ENCODE measurements at regions not wholly inside any gene's neighbourhood (a gene's known extent, or its start where the extent isn't known, plus 50 kb on each side); places are given as distances from the start of the nearest gene placed in this dataset.

DNA sequence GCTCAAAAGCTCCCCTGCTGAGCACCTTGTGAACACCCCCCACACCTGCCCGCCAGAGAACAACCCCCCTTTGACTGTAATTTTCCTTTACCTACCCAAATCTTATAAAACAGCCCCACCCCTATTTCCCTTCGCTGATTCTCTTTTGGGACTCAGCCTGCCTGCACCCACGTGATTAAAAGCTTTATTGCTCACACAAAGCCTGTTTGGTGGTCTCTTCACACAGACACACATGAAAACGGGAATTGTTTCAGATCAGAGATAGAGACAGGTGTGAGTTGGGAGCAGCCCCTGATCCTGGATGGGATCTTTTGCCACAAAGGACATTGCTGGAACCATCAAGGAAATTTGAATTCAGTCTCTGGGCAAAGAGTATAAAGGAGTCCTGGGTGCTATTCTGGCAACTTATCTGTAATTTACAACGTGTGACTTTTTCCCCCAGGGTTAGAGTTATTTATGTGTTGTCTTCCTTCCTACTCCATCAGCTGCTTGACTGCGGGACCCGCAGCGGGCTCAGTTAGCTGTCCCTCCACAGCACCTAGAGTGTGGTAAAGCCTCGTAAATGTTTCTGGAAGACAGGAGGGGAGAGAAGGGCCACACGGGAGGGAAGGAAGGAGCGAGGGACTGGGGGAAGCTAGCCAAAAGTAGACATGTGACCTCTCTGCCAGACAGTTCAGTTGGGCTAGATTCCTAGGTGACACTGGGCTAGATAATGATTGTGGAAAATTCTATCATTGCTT lies 437.0 kb downstream of the ZNF608 start:
- no peak for DNase-seq (ENCODE audit: low spot score)

DNA sequence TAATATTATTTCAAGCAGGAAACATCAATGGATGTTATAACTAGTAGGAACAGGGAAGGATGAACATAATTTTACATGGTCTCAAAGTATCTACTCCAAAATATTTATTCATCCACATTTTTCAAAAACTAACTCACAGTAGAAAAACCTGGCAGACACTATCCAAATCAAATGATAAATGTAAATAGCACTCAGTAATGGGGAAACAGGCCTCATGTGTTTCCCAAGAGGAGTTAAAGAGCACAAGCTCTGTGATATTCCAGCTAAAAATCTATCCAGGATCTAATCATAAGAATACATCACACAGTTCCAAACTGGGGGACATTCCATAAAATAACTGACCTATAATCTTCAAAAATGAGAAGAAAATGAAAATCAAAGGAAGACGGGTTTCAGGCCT lies 443.1 kb downstream of the ZNF608 start:
- no peak for DNase-seq (ENCODE audit: low spot score)

DNA sequence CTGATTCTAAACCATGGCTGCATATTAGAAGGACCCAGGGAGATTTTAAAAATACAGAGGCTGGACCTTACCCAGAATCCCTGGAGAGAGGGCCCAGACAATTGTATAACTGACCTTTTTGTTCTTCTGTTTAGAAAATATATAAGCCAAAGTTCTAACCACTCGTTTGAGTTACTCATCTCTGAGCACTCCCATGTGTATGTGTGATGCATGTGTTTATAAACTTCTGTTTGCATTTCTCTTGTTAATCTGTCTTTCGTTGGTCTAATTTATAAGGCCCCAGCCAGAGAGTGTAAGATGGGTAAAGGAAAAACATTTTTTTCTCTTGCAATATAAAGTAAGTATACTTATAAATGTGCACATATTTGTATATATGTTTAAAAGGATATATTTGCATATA lies 443.9 kb downstream of the ZNF608 start:
- DNase-seq (ENCODE audit: low spot score) = no peak

DNA sequence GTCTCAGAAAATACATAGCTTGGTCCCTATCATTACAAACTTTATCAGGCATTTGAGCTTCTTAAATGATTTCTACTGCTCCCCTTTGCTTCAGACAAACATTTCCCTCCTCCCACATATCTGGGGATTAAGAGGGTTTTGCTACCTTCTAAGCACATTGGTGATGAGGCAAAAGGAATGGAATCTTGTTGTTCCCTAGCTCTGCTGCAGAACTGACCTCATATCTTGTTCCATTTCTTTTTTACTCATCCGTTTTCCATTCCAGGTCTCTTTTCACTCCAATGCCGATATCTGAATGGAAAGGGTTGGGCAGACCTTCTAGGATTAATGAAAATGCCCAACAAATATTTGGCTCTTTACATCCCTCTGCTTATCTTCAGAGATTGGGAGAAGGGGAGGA lies 444.6 kb downstream of the ZNF608 start:
- DNase-seq (ENCODE audit: low spot score) = no peak

DNA sequence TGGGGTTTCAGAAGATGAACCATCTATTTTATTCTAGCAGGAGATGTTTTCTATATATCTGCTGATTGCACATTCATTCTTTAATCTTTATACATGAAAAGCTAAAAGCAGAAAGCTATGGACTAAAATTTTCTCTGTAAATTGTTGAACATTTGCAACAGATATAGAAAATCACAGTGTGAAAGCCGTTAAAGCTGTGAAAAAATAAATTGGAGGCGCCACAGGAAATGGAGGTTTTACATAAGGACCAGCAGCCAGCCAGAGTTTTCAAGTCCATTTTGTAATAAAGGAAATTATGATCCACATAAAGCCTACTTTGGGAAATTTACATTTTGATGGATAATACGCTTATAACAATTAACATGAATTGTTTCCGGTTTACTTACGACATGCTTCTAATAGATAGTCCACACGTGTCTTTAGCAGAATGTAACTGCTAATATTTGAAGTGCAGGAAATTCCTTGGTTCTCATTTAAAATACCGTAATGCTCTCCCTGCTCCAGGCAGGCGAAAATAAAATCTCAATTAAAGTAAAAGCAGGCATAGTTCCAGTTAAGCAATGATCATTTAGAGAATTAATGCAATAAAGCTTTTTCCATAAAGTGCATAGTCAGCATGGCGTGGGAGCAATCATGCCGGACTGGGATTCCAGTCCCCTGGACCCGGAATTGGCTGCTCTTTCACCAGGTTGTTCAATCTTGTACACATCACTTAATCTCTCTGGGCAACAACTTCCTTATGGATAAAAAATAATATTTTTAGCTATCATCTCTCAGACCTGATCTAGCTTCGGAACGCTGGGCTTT lies 445.4 kb downstream of the ZNF608 start:
- DNase-seq (ENCODE audit: low spot score) = no peak

DNA sequence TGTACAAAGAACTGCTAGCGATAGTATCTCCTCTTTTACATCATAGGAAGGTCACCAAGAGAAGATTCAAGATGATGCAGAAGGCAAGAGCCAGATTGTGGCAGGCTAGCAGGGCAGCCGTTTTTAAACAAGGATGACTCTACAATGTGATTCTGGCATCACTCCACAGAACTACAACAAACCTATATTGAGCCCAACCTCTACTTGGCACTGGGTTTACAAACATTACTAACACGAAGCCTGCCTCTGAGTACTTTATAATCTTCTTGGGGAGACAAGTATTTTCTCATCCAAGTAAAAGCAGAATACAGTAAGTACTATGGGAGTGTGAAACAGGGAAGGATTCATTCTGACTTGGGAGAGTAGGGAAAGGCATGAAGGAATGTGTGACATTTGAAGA lies 448.6 kb downstream of the ZNF608 start:
- DNase-seq (ENCODE audit: low spot score) = no peak

DNA sequence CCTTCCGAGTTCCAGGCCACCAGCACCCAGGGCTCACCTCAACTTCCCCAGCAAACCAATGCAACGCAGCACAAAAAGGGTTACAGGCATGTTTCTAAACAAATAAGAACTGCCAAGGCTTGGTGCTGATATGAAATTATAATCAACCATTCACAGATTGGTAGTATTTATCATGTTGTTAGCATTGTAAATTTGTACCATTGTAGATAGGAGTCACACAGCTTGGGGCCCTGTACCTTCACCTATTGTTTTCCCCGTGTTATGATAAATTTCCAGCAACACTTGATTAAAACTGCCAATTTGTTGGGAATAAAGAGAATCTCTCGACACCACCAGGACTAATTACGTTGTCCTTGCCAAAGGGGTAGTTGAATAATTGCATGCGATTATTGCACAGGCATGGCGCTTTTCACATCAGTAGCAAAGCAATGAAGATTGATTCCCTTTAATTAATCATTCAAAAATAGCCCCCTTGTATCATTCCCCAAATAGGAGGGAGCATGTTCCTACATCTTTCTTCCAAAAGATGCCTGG lies 454.1 kb downstream of the ZNF608 start:
- DNase-seq (ENCODE audit: low spot score) = no peak

DNA sequence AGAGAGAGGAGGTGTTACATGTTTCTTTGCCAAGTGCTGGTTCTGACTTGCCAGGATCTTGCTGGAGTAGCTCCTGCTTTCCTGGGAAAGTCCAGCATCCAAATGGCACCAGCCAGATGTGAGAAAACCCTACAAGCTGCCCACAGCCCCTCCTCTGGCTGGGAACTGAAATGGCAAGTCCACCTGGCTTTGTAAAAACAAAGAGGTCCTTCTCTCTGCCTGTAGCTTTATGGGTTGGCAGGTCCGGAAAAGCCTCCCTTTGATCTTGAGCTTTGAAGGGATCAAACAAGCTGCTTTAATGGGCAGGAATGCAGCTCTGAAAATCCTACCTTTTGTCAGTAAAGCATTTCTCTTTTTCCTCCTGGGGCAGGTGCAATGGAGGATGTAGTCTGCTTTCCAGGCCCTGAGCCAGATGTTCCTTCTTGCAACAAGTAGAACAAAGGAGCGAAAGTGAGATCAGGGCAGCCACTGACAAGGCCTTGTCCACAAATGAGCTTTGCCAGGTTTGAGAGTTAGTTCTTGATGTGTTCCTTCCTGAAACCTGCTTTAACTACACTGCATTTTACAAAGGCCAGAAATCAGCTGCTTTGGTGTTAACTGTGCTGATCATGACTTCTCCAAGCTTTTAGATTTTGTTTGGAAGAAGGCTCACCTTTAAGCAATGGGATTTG lies 456.7 kb downstream of the ZNF608 start:
- no peak for DNase-seq (ENCODE audit: low spot score)

DNA sequence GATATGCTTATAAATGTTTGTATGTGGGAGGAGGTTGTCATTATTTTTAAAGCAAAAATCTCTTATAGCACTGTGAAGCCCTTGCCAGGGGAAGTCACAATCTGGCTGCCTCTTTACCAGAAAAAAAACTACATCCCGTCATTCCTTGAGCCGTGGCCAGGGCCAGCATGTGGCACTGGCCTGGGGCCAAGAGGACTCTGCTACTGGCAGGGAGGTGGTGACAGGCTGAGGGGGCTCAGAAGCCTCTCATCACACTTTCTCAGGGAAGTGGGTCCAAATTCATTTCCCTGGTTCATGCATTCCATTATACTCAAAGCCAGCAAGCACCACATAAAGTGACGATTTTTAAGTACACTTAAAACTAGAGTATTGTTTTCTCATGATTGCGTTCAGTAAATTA lies 457.3 kb downstream of the ZNF608 start:
- no peak for DNase-seq (ENCODE audit: low spot score)

DNA sequence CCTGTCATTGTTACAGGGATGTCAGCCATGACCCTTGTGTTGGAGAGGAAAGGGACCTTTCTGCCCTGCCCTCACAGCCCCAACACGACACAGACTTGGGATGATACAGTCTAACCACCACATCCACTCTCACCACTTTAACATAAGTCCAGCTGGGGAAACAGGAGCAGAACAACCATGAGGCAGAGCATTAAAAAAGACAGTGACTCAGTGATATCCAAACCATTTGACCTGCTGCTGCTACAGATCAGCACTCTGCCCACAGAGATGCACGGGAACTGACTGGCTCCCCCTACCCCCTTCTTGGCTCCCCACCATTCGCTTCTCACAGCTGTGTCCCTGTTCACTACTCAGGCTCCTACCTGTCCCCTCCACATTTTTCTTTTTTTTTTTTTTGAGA lies 458.6 kb downstream of the ZNF608 start:
- no peak for DNase-seq (ENCODE audit: low spot score)

DNA sequence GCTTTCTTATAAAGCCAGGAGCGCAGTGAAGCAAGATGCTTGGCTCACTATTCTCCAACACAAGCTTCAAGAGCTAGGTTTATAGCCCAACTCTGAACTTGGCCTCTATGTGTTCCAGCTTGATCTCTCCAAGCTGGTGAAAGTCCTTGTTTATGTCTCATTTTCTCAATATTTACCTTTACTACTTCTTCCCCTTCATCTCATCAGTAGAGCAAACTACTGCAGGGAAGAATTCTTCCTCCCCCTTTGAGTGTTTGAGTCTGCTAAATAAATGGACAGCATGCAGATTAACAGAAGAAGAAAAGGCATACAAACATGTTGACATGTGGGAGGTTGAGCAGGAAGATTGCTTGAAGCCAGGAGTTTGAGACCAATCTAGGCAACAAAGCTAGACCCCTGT lies 460.7 kb downstream of the ZNF608 start:
- no peak for DNase-seq (ENCODE audit: low spot score)

DNA sequence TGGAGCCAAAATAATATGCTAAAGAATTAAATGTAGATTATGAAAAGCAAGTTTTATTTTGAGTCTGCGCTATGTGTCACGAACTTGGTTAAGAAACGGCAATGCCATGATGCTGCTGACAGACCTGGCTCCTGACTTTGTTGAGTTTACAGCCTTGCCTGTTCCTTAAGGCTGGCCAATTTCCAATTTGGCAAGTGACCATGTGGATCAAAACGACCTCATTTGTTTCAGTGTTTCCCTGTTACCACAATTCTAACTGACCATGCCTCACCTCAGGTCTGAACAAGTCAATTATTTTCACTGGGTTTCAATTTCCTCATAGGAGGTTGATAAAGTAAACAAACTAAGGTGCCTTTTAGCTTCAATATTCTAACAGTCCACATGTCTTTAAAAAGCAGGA lies 461.4 kb downstream of the ZNF608 start:
- DNase-seq (ENCODE audit: low spot score) = no peak

DNA sequence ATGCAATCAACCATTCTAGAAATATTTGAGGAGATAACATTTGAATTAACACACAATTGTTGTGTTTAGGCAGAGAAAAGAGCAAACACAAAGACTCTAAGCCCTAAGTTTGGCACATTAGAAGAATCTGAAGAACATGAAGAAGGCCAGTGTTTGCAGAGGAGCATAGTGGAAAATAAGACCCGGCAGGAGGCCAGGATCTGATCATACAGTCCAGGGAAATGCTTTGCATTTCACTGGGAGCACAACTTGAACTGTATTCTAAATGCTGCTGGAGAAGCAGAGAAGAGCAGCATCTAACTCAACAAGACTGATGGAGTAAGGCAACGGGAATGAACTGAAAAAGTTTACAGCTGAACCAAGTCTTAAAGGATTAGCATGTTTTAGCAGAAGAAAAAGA lies 463.4 kb downstream of the ZNF608 start:
- no peak for DNase-seq (ENCODE audit: low spot score)

DNA sequence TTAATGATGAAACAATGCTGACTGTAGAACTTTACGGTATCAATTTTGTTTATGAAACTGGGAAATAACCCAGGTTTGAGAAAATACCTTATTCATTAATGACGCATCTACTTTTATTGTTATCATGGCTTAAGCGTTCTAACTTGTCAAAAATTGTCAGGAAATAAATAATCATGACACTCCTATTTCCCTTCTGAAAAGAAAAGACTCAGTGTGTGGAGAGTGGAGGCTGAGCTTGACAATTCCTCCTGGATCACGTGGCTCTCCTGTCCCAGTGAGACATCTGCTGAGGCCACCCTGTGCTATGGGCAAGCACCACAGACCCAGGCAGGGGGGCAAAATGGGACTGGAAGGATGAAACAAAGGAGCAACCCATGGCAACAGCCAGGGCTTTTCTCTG lies 466.4 kb downstream of the ZNF608 start:
- no peak for DNase-seq (ENCODE audit: low spot score)

DNA sequence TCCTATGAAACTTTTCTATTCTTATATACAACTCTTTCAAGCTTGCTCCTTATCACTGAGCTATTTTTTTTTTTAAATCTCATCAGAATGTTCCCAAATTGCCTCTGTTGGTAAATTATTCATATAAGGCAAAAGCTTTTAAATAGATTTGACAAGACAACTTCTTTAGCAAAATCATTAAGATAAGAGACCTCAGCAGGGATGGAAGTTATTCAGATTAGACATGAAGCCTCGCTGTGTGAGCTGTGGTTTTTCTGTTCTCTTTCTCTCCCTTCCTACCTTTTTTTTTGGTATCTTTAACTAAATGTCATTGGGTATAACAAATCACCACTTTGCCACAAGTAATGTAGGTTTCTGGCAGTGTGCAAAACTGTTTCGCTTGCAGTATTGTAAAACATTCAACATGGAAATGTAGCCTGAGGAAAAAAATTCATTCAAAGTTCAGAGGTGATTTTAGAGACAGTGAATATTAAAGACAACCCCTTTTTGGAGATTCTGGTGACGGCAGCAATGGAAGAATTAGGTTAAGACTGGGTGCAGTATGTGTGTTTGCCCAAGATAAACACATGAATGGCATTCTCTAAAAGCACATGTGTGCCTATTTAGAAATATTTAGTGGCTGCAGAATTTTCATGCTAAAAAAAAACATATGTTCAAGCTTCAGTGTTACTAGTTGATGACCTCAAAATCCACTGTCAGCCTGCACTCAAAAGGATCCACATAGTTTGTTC lies 467.1 kb downstream of the ZNF608 start:
- DNase-seq (ENCODE audit: low spot score) = no peak

DNA sequence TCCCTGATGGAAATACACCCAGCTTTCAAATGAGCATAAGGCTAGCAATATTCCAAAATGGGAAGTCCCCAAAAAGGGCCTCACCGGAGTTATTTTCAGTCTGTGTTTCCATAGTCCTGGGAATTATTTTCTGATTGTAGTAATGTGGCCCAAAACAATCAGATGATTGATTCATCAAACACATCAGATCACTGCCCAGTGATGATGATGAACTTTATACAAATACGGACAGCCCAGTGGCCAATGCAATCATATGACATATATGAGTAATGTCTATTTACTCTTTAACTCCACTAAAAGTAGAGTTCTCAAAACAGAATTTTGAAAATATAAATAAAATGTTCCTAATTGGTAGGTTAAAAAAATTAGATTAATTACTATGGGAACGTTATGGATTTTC lies 467.8 kb downstream of the ZNF608 start:
- DNase-seq (ENCODE audit: low spot score) = no peak

DNA sequence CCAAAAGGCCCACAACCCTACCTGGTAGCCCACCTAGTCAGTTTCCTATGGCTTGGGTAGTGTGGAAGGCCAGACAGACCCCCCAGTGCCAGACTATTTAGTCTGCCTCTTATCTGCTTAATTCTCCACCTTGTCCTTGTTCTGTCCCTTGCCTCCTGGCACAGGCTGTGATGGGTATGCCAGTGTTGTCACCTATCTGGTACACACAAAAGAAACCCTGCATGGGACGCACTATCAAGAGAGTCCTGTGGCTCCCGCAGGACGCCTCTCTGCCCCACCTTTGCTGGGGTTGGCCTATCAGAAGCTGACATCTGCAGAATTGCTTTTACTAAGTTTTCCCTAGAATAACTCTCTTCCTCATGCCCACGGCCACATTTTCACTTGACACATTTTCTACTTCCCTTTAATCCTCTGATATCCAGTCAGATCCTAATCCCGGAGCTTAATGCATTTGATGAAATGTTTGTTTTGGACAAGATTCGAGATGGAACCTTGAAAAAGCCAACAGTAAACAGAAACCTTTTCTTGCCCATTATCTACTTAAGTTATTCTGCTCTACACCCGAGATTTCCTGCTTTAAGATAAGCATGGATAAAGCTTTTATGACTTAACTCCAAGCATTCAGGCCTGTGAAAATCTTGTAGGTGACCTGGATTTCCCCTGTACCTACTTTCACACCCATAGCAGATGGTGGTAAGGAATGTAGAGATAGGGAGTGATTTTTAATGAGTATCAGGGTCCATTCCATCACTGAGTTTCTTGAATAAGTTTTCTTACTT lies 468.5 kb downstream of the ZNF608 start:
- DNase-seq (ENCODE audit: low spot score) = peak; percentile 41

DNA sequence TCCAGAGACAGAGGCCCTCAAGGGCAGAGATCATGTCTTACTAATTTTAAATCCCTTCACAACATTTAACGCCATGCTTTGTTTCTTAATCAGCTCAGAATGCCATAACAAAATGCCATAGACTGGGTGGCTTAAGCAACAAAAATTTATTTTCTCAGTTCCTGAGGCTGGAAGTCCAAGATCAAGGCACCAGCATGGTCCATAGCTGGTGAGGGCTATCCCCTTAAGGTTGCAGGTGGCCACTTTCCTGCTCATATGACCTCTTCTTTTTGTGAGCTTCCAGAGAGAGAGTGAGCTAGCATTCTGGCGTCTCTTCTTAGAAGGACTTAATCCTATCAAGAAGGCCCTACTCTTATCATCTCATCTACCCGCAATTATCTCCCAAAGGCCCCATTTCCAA lies 470.3 kb downstream of the ZNF608 start:
- no peak for DNase-seq (ENCODE audit: low spot score)

DNA sequence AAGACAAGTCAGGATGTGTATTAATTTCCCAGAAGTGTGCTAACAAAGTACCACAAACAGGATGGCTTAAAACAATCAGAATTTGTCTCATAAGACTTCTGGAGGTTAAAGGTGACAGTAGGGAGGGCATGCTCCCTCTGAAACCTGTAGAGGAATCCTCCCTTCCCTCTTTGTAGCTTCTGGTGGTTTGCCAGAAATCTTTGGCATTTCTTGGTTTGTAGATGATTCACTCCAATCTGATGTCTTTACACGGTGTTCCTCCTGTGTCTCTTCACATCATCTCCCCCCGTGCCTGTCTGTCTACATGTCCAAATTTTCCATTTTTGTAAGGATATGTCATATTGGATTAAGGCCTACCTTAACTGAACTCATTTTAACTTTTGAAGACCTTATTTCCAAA lies 471.5 kb downstream of the ZNF608 start:
- no peak for DNase-seq (ENCODE audit: low spot score)

DNA sequence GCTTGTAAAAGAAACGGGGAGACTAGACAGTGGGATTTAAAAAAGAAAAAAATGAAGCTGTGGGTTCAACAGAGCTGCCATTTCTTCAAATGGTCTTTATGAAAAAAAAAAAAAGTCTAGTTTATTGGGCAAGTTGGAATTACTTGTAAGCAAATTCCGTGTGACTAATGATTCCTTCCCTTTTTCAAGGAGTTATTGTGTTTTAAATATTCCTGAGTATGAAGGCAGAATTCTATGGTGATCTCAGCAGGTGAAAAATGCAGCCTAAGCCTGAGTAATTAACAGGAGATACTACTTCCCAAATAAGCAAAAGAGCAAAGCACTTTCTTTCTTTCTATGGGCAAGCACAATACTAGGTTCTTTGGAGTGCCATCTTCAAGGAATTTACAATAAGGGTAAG lies 481.9 kb downstream of the ZNF608 start:
- no peak for DNase-seq (ENCODE audit: low spot score)

DNA sequence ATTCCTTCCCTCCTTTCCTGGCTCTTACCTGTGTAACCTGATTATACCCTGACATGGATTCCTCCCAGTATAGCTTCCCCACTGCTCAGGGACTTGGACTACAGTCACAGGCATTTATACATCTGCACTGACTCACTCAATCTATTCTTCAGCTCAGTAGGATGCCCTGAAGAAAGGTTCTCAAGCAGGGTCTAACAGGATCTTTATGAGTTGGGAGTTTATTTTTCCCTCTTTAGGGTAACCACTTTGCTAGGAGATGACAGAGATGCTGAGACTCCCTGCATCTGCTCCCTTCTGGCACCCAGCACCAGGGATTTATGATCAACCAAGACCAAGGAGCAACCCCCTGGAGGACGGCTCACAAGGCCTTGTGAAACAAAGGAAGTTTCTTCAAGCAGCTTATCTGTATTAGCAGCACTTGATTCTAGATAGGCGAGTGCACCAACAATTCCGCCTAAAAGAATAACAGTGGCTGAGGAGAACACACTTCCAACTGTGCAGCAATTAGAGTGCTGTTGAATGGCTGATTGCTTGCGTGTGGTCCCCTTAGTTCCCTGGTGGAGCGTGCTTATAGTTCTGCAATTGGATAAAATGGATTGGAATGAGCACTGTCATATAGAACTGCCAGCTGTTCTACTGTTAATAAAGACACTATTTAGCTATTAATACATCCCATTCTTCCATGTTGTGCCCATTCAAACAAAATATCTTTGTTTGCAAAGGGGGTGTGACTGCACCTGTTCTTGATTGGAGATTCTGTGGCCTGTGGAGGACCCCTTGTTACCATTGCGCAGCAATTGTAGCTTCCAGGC lies 482.6 kb downstream of the ZNF608 start:
- peak; percentile 39 for DNase-seq (ENCODE audit: low spot score)
